Liver (tissue), 2 donors: ENCODE measurements at regions not wholly inside any gene's neighbourhood (a gene's known extent, or its start where the extent isn't known, plus 50 kb on each side); places are given as distances from the start of the nearest gene placed in this dataset.

ENCODE experiments used
- CTCF ChIP-seq: fragments of 150-350 bp; IDR thresholded peaks from 2 replicates; pipeline ENCODE4 v1.5.1; 2017; ENCODE audit warnings: improper control_type of control experiment, low read depth, low read length; ENCODE audit not compliant: missing input control
- MAX ChIP-seq: IDR thresholded peaks from 2 replicates; pipeline ENCODE4 v1.6.1; 2016; ENCODE audit warnings: antibody characterized with exemption
- TF ChIP-seq, protein P1 (sequence below): IDR thresholded peaks from 2 replicates; pipeline ENCODE4 v1.6.1; 2016; ENCODE audit warnings: antibody characterized with exemption
- donor health status: healthy.

- TF ChIP-seq CTCF: no peak
- no peak for TF ChIP-seq MAX
- TF ChIP-seq, protein P1, sequence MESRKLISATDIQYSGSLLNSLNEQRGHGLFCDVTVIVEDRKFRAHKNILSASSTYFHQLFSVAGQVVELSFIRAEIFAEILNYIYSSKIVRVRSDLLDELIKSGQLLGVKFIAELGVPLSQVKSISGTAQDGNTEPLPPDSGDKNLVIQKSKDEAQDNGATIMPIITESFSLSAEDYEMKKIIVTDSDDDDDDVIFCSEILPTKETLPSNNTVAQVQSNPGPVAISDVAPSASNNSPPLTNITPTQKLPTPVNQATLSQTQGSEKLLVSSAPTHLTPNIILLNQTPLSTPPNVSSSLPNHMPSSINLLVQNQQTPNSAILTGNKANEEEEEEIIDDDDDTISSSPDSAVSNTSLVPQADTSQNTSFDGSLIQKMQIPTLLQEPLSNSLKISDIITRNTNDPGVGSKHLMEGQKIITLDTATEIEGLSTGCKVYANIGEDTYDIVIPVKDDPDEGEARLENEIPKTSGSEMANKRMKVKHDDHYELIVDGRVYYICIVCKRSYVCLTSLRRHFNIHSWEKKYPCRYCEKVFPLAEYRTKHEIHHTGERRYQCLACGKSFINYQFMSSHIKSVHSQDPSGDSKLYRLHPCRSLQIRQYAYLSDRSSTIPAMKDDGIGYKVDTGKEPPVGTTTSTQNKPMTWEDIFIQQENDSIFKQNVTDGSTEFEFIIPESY: no peak
Observed at GRCh38 chr2:59233920-59234319, 992.8 kb upstream of the FANCL start.
